ENCODE measurements at regions not wholly inside any gene's neighbourhood (a gene's known extent, or its start where the extent isn't known, plus 50 kb on each side); places are given as distances from the start of the nearest gene placed in this dataset.

DNA sequence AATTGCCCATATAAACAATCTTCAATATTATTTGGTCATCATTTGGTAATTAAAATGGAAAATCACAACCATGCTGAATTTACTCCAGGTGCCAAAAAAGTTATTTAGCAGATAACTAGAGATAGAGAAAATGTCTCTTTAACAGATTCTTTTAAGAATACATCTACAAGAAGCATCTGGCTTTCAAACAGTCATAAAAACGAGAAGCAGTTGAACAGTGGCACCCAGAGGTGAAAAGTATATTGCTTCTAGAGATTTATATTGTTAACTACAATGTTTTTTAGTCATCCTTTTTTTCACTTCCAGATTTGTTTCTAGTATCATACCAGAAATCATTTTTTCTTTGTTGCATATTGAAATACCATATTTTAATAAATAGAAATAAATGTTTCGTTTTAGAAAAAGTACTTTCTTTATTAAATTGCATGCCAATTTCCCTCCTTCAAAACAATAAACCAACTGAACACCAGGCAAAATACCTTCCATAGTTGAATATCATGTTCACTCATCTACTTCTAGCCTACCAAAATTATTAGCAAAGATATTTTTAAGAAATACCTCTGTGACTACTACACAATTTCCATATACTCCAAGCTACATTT is 65.4 kb upstream of the HNRNPA3 start:
- Histone ChIP-seq H3K27ac (no peak overlapping the region), H3K9me3 (no peaks in the 10 kb centered on the region), H3K4me2 (no peak overlapping the region), H3K4me1 (peaks cover 9% of the 10 kb centered on the region; the same call in 1 of the 3 replicates), H3K4me3 (no peak overlapping the region)
- peak; percentile 51 to 69 for DNase-seq (ENCODE audit: low read depth in 1 of 2, low spot score in 1 of 2)
- 0% methylated on average over 2 of the region's 2 CpGs for WGBS (ENCODE audit: missing lambda C conversion rate)
- no peak for FAIRE-seq
- CTCF ChIA-PET: interaction anchor here (0.9 to 5.5 kb wide), 23 partner anchors 10 to 1032 kb away, joined by 3 to 31 read pairs (median 10); partner anchors contain the start of gene HOXD9
- POLR2A ChIA-PET: no interaction called here
- TF ChIP-seq SMC3 (IDR thresholded peaks at IDR 0.05): peak; percentile 58
- TF ChIP-seq RAD21 (conservative IDR thresholded peaks at IDR 0.05 in 1 of 2, IDR thresholded peaks at IDR 0.05 in 1 of 2): peak; percentile 83 to 84
- TF ChIP-seq, protein P1, sequence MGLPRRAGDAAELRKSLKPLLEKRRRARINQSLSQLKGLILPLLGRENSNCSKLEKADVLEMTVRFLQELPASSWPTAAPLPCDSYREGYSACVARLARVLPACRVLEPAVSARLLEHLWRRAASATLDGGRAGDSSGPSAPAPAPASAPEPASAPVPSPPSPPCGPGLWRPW (IDR thresholded peaks at IDR 0.05): no peak
- TF ChIP-seq, protein P2, sequence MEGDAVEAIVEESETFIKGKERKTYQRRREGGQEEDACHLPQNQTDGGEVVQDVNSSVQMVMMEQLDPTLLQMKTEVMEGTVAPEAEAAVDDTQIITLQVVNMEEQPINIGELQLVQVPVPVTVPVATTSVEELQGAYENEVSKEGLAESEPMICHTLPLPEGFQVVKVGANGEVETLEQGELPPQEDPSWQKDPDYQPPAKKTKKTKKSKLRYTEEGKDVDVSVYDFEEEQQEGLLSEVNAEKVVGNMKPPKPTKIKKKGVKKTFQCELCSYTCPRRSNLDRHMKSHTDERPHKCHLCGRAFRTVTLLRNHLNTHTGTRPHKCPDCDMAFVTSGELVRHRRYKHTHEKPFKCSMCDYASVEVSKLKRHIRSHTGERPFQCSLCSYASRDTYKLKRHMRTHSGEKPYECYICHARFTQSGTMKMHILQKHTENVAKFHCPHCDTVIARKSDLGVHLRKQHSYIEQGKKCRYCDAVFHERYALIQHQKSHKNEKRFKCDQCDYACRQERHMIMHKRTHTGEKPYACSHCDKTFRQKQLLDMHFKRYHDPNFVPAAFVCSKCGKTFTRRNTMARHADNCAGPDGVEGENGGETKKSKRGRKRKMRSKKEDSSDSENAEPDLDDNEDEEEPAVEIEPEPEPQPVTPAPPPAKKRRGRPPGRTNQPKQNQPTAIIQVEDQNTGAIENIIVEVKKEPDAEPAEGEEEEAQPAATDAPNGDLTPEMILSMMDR (IDR thresholded peaks at IDR 0.05): peak; percentile 81
- peak in 1 of 2 experiments; percentile 51; a peak in 3 of 6 replicates for ATAC-seq

DNA sequence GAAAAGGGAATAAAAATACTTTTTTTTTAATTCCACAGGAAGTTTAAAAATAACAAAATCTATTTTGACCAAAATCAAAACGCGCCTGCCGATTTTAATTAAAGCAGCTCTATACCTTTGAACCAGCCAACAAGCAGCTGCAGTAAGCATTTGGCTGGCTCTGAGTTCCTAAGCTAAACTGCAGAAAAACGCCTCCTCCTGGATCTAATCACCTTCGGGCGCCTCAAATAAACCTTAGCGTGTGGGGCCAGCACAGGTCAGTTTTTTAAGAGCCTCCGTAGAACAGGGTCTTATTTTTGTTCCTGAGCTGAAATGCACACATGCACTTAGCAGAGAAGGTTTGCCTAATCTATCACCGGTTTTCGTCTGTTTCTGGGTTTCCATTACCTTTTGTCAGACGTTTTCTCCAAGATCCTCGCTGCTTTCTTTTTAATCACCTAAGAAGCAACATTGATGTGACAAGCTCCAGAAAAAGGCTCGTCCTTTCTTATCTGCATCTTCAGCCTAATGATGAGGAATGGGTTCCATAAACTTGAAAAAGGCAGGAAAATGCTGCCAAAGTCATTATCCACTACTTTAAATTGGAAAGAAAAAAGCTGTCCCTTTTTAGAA is 64.7 kb upstream of the HNRNPA3 start:
- Histone ChIP-seq H3K4me1 (peaks cover 9% of the 10 kb centered on the region; the same call in 1 of the 3 replicates), H3K9me3 (no peaks in the 10 kb centered on the region), H3K4me2 (peak overlapping the region; percentile 99), H3K27ac (no peak overlapping the region), H3K4me3 (peak overlapping the region; percentile 48)
- CTCF ChIA-PET: interaction anchor here (0.9 to 5.5 kb wide), 45 partner anchors 8 to 1765 kb away, joined by 3 to 31 read pairs (median 5); partner anchors contain the start of gene HOXD9
- ATAC-seq: peak in 1 of 2 experiments; percentile 13; a peak in 2 of 6 replicates
- 31% methylated on average over 13 of the region's 13 CpGs for WGBS (ENCODE audit: missing lambda C conversion rate)
- no peak for FAIRE-seq
- TF ChIP-seq, protein P3, sequence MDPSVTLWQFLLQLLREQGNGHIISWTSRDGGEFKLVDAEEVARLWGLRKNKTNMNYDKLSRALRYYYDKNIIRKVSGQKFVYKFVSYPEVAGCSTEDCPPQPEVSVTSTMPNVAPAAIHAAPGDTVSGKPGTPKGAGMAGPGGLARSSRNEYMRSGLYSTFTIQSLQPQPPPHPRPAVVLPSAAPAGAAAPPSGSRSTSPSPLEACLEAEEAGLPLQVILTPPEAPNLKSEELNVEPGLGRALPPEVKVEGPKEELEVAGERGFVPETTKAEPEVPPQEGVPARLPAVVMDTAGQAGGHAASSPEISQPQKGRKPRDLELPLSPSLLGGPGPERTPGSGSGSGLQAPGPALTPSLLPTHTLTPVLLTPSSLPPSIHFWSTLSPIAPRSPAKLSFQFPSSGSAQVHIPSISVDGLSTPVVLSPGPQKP (IDR thresholded peaks at IDR 0.05; ENCODE audit: low read depth, low read length): no peak
- TF ChIP-seq MAFK (IDR thresholded peaks at IDR 0.05; ENCODE audit: partially characterized antibody): no peak
- no peak for TF ChIP-seq HOXB13 (CRISPR knock-in tag; IDR thresholded peaks at IDR 0.05; ENCODE audit: low read depth)
- no peak for TF ChIP-seq RCOR1 (IDR thresholded peaks at IDR 0.05; ENCODE audit: low read depth, low read length)
- no peak for TF ChIP-seq NPAS2 (CRISPR knock-in tag; IDR thresholded peaks at IDR 0.05; ENCODE audit: borderline replicate concordance)
- no peak for TF ChIP-seq KDM5A (IDR thresholded peaks at IDR 0.05)
- TF ChIP-seq NFE2L2 (conservative IDR thresholded peaks at IDR 0.05; ENCODE audit: low read length): no peak
- POLR2A ChIA-PET: no interaction called here
- DNase-seq (ENCODE audit: low read depth in 1 of 2, low spot score in 1 of 2): no peak

DNA sequence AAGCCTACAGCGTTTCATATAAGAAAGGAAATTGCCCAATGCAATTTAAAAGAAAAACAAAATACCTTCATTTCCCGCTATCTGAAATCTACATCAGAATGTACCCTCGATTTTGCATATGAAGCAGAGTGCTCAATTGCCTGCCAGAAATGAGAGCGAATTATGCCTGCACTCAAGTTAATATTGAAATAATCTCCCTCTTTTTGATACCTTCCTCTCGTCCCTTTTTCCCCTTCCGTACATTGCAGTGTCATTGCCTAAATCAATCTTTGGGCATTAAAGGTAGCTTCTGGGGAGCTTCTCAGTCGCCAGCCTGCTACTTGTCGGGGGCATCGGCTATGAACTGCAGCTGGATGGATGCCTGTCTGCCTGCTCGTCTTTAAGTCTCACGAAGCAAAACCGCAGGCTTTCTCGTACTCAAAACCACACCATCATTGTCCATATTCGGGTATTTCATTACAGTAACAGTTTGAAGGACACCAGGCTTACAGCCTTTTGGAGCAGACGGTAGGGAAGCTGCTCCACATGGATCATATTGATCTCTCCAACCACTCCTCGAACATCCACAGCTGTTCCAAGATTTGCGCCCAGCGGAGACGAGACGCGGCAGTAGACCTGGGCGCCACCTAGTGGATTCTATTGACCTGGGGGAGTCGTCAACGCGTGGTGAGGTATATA is 64.0 kb upstream of the HNRNPA3 start:
- ATAC-seq: peak; percentile 99
- POLR2A ChIA-PET: no interaction called here
- CTCF ChIA-PET: interaction anchor here (0.6 to 5.5 kb wide), 64 partner anchors 8 to 1765 kb away, joined by 3 to 31 read pairs (median 4); partner anchors contain the start of genes HOXD9 and NFE2L2
- FAIRE-seq: no peak
- peaks cover 9% of the 10 kb centered on the region; the same call in 1 of the 3 replicates for H3K4me1 ChIP-seq
- peak overlapping the region; percentile 99 for H3K4me2 ChIP-seq
- 3% methylated on average over 25 of the region's 25 CpGs for WGBS (ENCODE audit: missing lambda C conversion rate)
- no peak overlapping the region for H3K27ac ChIP-seq
- TF ChIP-seq, protein P4, sequence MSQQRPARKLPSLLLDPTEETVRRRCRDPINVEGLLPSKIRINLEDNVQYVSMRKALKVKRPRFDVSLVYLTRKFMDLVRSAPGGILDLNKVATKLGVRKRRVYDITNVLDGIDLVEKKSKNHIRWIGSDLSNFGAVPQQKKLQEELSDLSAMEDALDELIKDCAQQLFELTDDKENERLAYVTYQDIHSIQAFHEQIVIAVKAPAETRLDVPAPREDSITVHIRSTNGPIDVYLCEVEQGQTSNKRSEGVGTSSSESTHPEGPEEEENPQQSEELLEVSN (IDR thresholded peaks at IDR 0.05; ENCODE audit: borderline replicate concordance, low read depth): peak; percentile 70; the same call in 1 of the 2 replicates
- TF ChIP-seq RAD21 (conservative IDR thresholded peaks at IDR 0.05 in 1 of 2, IDR thresholded peaks at IDR 0.05 in 1 of 2) (peak; percentile 63 to 68), MYC (IDR thresholded peaks at IDR 0.05; ENCODE audit: borderline replicate concordance, low read length) (no peak), KDM5A (IDR thresholded peaks at IDR 0.05) (no peak), SMC3 (IDR thresholded peaks at IDR 0.05) (peak; percentile 72)
- TF ChIP-seq, protein P5, sequence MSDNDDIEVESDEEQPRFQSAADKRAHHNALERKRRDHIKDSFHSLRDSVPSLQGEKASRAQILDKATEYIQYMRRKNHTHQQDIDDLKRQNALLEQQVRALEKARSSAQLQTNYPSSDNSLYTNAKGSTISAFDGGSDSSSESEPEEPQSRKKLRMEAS (IDR thresholded peaks at IDR 0.05): peak; percentile 76; the same call in 1 of the 2 replicates
- TF ChIP-seq, protein P6, sequence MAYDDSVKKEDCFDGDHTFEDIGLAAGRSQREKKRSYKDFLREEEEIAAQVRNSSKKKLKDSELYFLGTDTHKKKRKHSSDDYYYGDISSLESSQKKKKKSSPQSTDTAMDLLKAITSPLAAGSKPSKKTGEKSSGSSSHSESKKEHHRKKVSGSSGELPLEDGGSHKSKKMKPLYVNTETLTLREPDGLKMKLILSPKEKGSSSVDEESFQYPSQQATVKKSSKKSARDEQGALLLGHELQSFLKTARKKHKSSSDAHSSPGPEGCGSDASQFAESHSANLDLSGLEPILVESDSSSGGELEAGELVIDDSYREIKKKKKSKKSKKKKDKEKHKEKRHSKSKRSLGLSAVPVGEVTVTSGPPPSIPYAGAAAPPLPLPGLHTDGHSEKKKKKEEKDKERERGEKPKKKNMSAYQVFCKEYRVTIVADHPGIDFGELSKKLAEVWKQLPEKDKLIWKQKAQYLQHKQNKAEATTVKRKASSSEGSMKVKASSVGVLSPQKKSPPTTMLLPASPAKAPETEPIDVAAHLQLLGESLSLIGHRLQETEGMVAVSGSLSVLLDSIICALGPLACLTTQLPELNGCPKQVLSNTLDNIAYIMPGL (CRISPR knock-in tag; IDR thresholded peaks at IDR 0.05; ENCODE audit: borderline replicate concordance): no peak
- TF ChIP-seq, protein P2 (IDR thresholded peaks at IDR 0.05): peak; percentile 85
- H3K9me3 ChIP-seq: no peaks in the 10 kb centered on the region
- H3K4me3 ChIP-seq: peak overlapping the region; percentile 48
- DNase-seq (ENCODE audit: low read depth in 1 of 2, low spot score in 1 of 2): peak; percentile 61 to 75

All from A549 (cell line).